H9 (cell line): ENCODE measurements at regions not wholly inside any gene's neighbourhood (a gene's known extent, or its start where the extent isn't known, plus 50 kb on each side); places are given as distances from the start of the nearest gene placed in this dataset.

Experiments used
- DNase-seq: peaks from one replicate; pipeline ENCODE4 v3.0.0-alpha.2; 2017
- H2AFZ ChIP-seq: one replicate; pipeline ENCODE4 v1.6.1; 2013; ENCODE audit warnings: mild to moderate bottlenecking, low read length, control low read depth, moderate library complexity
- H2AK5ac ChIP-seq: 2 replicates; pipeline ENCODE4 v1.6.1; 2013; ENCODE audit warnings: low read length, control low read depth, mixed read lengths; ENCODE audit not compliant: insufficient read length
- H2BK120ac ChIP-seq: one replicate; pipeline ENCODE4 v1.6.1; 2013; ENCODE audit warnings: low read depth, mild to moderate bottlenecking, low read length, control low read depth, inconsistent platforms; ENCODE audit not compliant: poor library complexity, severe bottlenecking
- H2BK12ac ChIP-seq: 2 replicates; pipeline ENCODE4 v1.6.1; 2013; ENCODE audit warnings: low read length, control low read depth, mixed read lengths, low read depth; ENCODE audit not compliant: insufficient read length
- H2BK15ac ChIP-seq: 2 replicates; pipeline ENCODE4 v1.6.1; 2013; ENCODE audit warnings: low read depth, low read length, control low read depth
- H2BK20ac ChIP-seq: one replicate; pipeline ENCODE4 v1.6.1; 2013; ENCODE audit warnings: low read depth, mild to moderate bottlenecking, low read length, control low read depth, inconsistent platforms; ENCODE audit not compliant: poor library complexity, severe bottlenecking
- H2BK5ac ChIP-seq: 2 replicates; pipeline ENCODE4 v1.6.1; 2013; ENCODE audit warnings: low read length, control low read depth, mixed read lengths; ENCODE audit not compliant: insufficient read length
- H3K14ac ChIP-seq: 2 replicates; pipeline ENCODE4 v1.6.1; 2013; ENCODE audit warnings: low read length, control low read depth; ENCODE audit not compliant: insufficient read depth
- H3K18ac ChIP-seq: 2 replicates; pipeline ENCODE4 v1.6.1; 2013; ENCODE audit warnings: low read depth, mild to moderate bottlenecking, mixed read lengths, low read length, control low read depth; ENCODE audit not compliant: insufficient read length
- H3K23ac ChIP-seq: 2 replicates; pipeline ENCODE4 v1.6.1; 2013; ENCODE audit warnings: low read length, control low read depth, mixed read lengths, low read depth; ENCODE audit not compliant: insufficient read length
- H3K23me2 ChIP-seq: 2 replicates; pipeline ENCODE4 v1.6.1; 2013; ENCODE audit warnings: low read depth, mild to moderate bottlenecking, mixed read lengths, low read length, control low read depth; ENCODE audit not compliant: insufficient read length, poor library complexity, severe bottlenecking
- H3K27ac ChIP-seq: 2 replicates; pipeline ENCODE4 v1.5.1; 2013; ENCODE audit warnings: low read length, control low read depth, mixed read lengths, low read depth; ENCODE audit not compliant: insufficient read length
- H3K27me3 ChIP-seq: 2 replicates; pipeline ENCODE4 v1.6.1; 2013; ENCODE audit warnings: low read length, control low read depth, inconsistent platforms; ENCODE audit not compliant: insufficient read depth
- H3K4ac ChIP-seq: 2 replicates; pipeline ENCODE4 v1.6.1; 2013; ENCODE audit warnings: low read depth, mild to moderate bottlenecking, control low read depth, inconsistent platforms, low read length, moderate library complexity
- H3K4me1 ChIP-seq: 2 replicates; pipeline ENCODE4 v1.6.1; 2013; ENCODE audit warnings: low read length, control low read depth, inconsistent platforms; ENCODE audit not compliant: insufficient read depth
- H3K4me2 ChIP-seq: 2 replicates; pipeline ENCODE4 v1.6.1; 2013; ENCODE audit warnings: low read length, control low read depth, mixed read lengths; ENCODE audit not compliant: insufficient read length, insufficient read depth
- H3K56ac ChIP-seq: 2 replicates; pipeline ENCODE4 v1.6.1; 2013; ENCODE audit warnings: low read depth, mild to moderate bottlenecking, mixed read lengths, low read length, control low read depth; ENCODE audit not compliant: insufficient read length
- H3K79me1 ChIP-seq: 2 replicates; pipeline ENCODE4 v1.6.1; 2013; ENCODE audit warnings: low read depth, mild to moderate bottlenecking, moderate library complexity, low read length, control low read depth, inconsistent platforms; ENCODE audit not compliant: insufficient read depth, poor library complexity, severe bottlenecking
- H3K79me2 ChIP-seq: 2 replicates; pipeline ENCODE4 v1.6.1; 2013; ENCODE audit warnings: low read length, control low read depth, inconsistent platforms; ENCODE audit not compliant: insufficient read depth
- H3K9ac ChIP-seq: 2 replicates; pipeline ENCODE4 v1.6.1; 2013; ENCODE audit warnings: low read length, control low read depth, mixed read lengths; ENCODE audit not compliant: insufficient read length; ENCODE audit errors: extremely low read depth
- H3K9me3 ChIP-seq: one replicate; pipeline ENCODE4 v1.6.1; 2013; ENCODE audit warnings: low read depth, low read length, inconsistent platforms; ENCODE audit not compliant: control insufficient read depth
- H3T11ph ChIP-seq: one replicate; pipeline ENCODE4 v1.6.1; 2013; ENCODE audit warnings: mild to moderate bottlenecking, low read length, control low read depth, inconsistent platforms
- H4K20me1 ChIP-seq: one replicate; pipeline ENCODE4 v1.6.1; 2013; ENCODE audit not compliant: control insufficient read depth, insufficient read length, insufficient read depth
- H4K5ac ChIP-seq: 2 replicates; pipeline ENCODE4 v1.6.1; 2013; ENCODE audit warnings: low read depth, mild to moderate bottlenecking, mixed read lengths, low read length, control low read depth; ENCODE audit not compliant: insufficient read length
- H4K8ac ChIP-seq: replicated peaks from 2 replicates; pipeline ENCODE4 v1.6.1; 2013; ENCODE audit warnings: low read length, control low read depth, mixed read lengths, low read depth; ENCODE audit not compliant: insufficient read length
- H4K91ac ChIP-seq: 2 replicates; pipeline ENCODE4 v1.6.1; 2013; ENCODE audit warnings: low read depth, mild to moderate bottlenecking, moderate library complexity, mixed read lengths, low read length, control low read depth; ENCODE audit not compliant: insufficient read length
- H3K27ac Mint-ChIP-seq, 3 experiments: 2 replicates in 2 of 3; 3 replicates in 1 of 3; pipeline ENCODE4 v1.8.0; 2020 to 2021; ENCODE audit warnings: mixed read lengths in 3 of 3, mild to moderate bottlenecking in 1 of 3, moderate library complexity in 1 of 3
- H3K27me3 Mint-ChIP-seq: 2 replicates; pipeline ENCODE4 v1.8.0; 2021; ENCODE audit warnings: low read depth, mild to moderate bottlenecking, moderate library complexity, mixed read lengths
- H3K36me3 Mint-ChIP-seq, 3 experiments: 2 replicates in 2 of 3; 3 replicates in 1 of 3; pipeline ENCODE4 v1.8.0; 2020 to 2021; ENCODE audit warnings: low read depth in 3 of 3, mixed read lengths in 3 of 3; ENCODE audit not compliant: insufficient read depth in 1 of 3
- H3K4me1 Mint-ChIP-seq, 2 experiments: 2 replicates each; pipeline ENCODE4 v1.8.0; 2020; ENCODE audit warnings: mixed read lengths in 2 of 2
- H3K4me3 Mint-ChIP-seq, 2 experiments: 2 replicates in 1 of 2; 3 replicates in 1 of 2; pipeline ENCODE4 v1.8.0; 2020 to 2021; ENCODE audit warnings: mild to moderate bottlenecking in 2 of 2, mixed read lengths in 2 of 2, moderate library complexity in 1 of 2
- H3K9me3 Mint-ChIP-seq, 2 experiments: 2 replicates in 1 of 2; 3 replicates in 1 of 2; pipeline ENCODE4 v1.8.0; 2020; ENCODE audit warnings: mild to moderate bottlenecking in 2 of 2, mixed read lengths in 2 of 2, moderate library complexity in 1 of 2
- WGBS: extraction: QIAGEN DNeasy Blood & Tissue Kit; methylation state at CpG from one replicate; pipeline ENCODE4 v1.1.7; 2013; ENCODE audit warnings: missing lambda C conversion rate, low lambda C conversion rate, mixed read lengths; ENCODE audit not compliant: insufficient read length; ENCODE audit errors: extremely low coverage; 5-methylcytosine and 5-hydroxymethylcytosine counted together
- TF ChIP-seq, protein P1 (sequence below): fragments of 200-600 bp; sonication (generic); conservative IDR thresholded peaks from 3 replicates; pipeline ENCODE4 v1.8.0; 2021; ENCODE audit warnings: antibody characterized with exemption, mild to moderate bottlenecking

DNA sequence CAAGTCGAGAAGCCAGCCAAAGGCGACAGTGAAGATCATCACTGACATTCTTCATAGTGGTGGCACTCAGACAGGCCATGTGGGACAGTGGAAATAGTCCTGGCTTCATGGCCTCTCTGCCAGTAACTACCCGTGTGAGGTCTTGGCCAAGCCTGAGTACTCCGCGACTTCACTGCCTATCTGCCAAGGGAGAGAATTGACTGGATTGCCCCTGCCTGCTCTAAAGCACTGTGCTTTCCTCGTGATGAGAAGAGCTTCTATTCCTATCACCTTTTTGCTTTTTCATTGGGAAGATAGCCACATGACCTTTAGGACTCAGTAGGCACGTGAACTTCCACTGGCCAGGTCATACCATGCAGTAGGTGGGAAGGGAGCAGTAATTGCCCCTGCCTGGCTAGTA lies 239.3 kb downstream of the HAUS1 start:
- Histone ChIP-seq H3K9ac (no peak overlapping the region), H2BK20ac (no peak overlapping the region), H2BK12ac (no peak overlapping the region), H2AFZ (no peak overlapping the region), H3K4ac (no peak overlapping the region), H4K8ac (no peak overlapping the region), H3K56ac (no peak overlapping the region), H3K23ac (no peak overlapping the region), H2AK5ac (no peak overlapping the region), H3K27ac (no peak overlapping the region), H3K9me3 (no peaks in the 10 kb centered on the region), H4K91ac (no peak overlapping the region), H3K27me3 (no peaks in the 10 kb centered on the region), H3K23me2 (no peaks in the 10 kb centered on the region), H3T11ph (no peak overlapping the region), H2BK5ac (no peak overlapping the region), H3K14ac (peak overlapping the region; percentile 13; the same call in 1 of the 2 replicates), H2BK15ac (no peak overlapping the region), H3K4me2 (no peak overlapping the region), H3K4me1 (peaks cover 8% of the 10 kb centered on the region; the same call in 1 of the 2 replicates), H3K79me1 (peaks cover 2% of the 10 kb centered on the region), H2BK120ac (no peak overlapping the region), H3K18ac (no peak overlapping the region), H3K79me2 (no peaks in the 10 kb centered on the region; the same call in 1 of the 2 replicates), H4K20me1 (no peaks in the 10 kb centered on the region), H4K5ac (no peak overlapping the region)
- H3K27me3 Mint-ChIP-seq: peaks cover 4% of the 10 kb centered on the region
- no peak for DNase-seq
- no peak overlapping the region for H3K4me3 Mint-ChIP-seq
- TF ChIP-seq, protein P1, sequence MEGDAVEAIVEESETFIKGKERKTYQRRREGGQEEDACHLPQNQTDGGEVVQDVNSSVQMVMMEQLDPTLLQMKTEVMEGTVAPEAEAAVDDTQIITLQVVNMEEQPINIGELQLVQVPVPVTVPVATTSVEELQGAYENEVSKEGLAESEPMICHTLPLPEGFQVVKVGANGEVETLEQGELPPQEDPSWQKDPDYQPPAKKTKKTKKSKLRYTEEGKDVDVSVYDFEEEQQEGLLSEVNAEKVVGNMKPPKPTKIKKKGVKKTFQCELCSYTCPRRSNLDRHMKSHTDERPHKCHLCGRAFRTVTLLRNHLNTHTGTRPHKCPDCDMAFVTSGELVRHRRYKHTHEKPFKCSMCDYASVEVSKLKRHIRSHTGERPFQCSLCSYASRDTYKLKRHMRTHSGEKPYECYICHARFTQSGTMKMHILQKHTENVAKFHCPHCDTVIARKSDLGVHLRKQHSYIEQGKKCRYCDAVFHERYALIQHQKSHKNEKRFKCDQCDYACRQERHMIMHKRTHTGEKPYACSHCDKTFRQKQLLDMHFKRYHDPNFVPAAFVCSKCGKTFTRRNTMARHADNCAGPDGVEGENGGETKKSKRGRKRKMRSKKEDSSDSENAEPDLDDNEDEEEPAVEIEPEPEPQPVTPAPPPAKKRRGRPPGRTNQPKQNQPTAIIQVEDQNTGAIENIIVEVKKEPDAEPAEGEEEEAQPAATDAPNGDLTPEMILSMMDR: no peak
- peaks cover 20 to 41% of the 10 kb centered on the region in 2 experiments for H3K4me1 Mint-ChIP-seq
- no peaks in the 10 kb centered on the region for H3K9me3 Mint-ChIP-seq
- no CpG with 5 or more reads among the region's 7 CpGs for WGBS
- H3K27ac Mint-ChIP-seq: peak overlapping the region in 2 of 3 experiments; percentile 9 to 89; a peak in 3 of 7 replicates
- H3K36me3 Mint-ChIP-seq: no peaks in the 10 kb centered on the region; a peak in 1 of 7 replicates
